NOMO-1 treated with DMSO at 0.1 percent for 48 hours (cell line): ENCODE measurements at regions not wholly inside any gene's neighbourhood (a gene's known extent, or its start where the extent isn't known, plus 50 kb on each side); places are given as distances from the start of the nearest gene placed in this dataset.
"Not testable (repeated sequence)": the region's sequence is repeated elsewhere in the genome, so short reads cannot be mapped to it uniquely, and the experiment has no call there.

Source experiments
- DNase-seq: peaks from one replicate; lab custom pipeline; 2025; ENCODE audit not compliant: unreplicated experiment; lab: John Stamatoyannopoulos, UW

DNA sequence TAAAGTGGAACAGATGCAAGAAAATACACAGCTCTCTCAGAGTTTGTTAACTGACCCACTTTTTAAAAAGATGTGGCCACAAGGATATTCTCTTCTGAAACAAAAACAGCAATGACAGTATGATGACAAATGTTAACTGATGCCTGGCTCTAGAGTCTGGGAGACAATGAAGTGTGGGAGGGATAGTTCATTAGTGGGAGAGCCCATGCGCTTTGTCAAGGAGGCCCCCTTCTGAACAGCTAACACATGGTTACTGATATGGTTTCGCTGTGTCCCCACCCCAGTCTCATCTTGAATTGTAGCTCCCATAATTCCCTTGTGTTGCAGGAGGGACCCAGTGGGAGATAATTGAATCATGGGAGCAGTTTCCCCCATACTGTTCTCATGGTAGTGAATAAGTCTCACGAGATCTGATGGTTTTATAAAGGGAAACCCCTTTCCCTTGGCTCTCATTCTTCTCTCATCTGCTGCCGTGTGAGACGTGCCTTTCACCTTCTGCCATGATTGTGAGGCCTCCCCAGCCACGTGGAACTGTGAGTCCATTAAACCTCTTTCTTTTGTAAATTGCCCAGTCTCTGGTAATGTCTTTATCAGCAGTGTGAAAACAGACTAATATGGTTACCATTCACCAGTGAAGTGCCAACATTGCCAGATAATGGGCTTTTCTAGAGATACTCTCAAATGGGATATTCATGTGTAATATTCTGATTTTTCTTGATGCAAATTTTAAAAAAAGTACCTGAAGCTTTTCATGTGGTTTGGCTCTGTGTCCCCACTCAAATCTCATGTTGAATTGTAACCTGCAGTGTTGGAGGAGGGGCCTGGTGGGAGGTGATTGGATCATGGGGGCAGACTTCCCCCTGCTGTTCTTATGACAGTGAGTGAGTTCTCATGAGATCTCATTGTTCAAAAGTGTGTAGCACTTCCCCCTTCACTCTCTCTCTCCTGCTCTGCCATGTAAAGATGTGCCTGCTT lies 435.8 kb downstream of the SHISA9 start:
- DNase-seq, result not testable (repeated sequence)

DNA sequence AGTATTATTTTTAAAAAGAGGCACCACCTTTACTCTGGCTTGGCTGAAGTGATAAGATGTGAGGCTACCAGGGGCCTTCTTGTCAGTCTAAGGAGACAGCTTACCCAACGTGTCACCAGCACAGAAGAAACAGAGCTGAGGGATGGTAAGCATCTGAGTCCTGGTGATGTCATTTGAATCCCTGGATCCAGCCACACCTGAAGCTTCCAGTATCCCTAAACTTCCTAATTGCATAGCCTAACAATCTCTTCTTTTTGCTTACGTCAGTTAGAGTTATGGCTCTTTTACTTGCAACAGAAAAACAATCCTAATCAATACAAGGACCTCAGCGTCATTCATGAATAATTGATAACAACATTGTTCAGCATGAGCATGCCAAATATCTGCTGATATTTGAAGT lies 436.6 kb downstream of the SHISA9 start:
- no peak for DNase-seq

DNA sequence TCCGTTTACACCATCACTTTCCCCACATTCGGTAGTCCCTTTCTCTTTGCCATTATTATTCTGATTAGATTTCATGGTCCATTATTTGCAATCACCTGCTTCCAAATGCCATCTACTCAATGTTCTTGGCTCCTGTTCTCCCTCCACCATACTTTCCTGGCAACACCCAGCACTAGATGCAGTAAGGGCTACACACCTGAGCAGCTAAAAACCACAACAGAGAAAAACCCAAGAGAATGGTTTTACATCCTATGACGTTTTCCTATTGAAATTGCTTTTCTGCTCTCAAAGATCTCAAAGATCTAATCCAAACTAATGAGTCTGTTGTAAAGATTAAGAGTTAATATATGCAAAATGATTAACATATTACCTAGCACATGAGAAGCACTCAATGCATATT lies 441.3 kb downstream of the SHISA9 start:
- DNase-seq, result no peak

DNA sequence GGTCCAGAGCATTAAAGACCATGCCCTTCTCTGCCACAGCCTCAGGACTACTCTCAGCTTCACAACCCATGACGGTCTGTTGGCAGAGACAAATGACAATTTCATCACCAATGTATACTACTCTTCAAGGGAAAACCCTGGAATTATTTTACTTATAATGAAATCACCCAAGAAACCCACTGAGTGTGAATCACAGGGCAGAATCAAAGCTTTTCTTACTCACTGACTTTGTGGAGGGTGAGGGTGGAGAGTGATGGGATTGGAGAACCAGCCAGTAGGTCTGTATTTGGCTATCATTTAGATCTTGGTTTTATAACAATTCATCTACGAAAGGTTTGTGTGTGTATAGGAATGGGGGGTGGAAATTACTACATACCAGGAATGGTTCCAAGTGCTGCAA lies 442.6 kb downstream of the SHISA9 start:
- no peak for DNase-seq

DNA sequence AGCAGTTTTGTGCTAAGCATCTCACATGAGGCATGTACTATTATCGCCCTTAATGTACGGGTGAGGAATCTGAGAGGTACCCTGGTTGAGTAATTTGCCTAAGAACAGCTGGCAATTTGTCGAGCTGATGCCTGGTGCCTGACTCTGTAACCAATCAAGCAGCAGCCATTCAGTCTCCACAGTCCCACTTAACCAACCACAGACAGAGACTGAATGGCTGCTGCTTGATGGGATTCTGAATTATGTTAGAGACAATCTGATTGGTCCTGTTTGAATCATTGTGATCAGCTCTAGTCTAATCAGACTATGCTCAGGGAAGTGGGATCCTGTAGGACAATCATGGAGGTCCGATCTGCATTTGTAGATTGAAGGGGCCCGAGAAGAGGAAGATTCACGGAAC lies 447.0 kb downstream of the SHISA9 start:
- DNase-seq, result no peak

DNA sequence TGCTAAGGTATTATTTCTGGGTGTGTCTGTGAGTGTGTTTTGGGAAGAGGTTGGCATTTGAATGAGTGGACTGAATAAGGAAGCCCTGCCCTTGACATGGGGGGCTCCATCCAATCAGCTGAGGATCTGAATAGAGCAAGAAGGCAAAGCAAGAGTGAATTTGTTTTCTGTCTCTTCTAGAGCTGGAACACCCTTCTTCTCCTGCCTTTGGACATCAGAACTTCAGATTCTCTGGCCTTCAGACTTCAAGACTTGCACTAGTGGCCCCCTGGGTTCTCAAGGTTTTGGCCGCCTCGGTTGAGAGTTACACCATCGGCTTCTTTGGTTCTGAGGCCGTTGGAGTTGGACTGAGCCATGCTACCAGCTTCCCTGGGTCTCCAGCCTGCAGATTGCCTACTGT lies 448.6 kb downstream of the SHISA9 start:
- DNase-seq, result no peak

DNA sequence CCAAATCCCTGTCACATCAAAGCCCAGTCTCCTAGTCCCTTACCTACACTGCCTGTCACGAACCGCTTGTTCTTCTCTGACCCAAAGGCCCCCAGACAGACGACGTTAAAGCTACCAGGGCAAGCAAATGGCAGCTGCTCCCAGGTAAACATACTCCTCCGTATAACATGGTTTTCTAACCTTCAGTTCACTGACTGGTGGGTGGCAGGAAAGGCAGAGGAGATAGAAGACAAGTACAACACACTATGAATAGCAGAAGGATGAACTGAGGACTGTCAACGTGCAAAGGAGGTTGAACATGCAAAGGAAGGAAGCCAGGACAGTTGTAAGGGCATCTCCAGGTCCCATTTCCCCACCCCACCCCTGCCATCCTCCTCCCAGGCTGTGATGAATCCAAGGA lies 449.8 kb downstream of the SHISA9 start:
- DNase-seq, result no peak

DNA sequence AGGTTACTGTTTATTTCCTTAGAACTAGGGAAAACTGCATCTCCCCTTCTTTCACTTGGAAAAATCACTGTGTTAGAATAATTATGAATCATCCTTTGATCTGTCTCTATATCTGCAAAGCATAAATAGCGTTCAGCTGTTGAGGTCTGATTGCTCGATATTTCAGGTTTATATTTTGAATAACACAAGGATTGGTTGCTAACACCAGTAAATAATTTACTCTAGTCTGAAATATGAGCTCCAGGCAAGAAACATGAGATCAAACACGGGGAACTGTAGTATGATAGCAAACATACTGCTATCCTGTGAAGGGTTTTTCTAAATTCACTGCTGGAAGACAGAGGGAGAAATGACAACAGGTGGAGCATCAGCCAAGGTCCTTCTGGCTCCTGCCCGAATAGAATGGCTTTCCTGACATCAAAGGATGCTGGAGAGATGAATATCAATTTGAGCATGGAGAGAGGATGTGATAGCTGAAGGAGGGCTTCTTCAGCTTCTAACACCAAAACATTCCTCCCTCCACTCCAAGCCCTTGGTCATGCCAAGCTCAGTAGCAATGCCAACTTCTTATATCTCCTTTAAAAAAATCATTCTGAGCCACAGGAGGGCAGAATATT lies 450.3 kb downstream of the SHISA9 start:
- no peak for DNase-seq

DNA sequence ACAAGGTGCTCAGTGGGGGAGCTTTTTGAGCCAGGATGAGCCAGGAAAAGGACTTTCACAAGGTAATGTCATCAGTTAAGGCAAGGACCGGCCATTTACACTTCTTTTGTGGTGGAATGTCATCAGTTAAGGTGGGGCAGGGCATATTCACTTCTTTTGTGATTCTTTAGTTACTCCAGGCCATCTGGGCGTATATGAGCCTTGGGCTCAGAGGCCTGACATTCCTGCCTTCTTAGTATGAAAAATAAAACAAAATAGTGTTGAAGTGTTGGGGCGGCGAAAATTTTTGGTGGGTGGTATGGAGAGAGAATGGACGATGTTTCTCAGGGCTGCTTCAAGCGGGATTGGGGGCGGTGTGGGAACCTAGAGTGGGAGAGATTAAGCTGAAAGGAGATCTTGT lies 451.4 kb downstream of the SHISA9 start:
- DNase-seq, result not testable (repeated sequence)

DNA sequence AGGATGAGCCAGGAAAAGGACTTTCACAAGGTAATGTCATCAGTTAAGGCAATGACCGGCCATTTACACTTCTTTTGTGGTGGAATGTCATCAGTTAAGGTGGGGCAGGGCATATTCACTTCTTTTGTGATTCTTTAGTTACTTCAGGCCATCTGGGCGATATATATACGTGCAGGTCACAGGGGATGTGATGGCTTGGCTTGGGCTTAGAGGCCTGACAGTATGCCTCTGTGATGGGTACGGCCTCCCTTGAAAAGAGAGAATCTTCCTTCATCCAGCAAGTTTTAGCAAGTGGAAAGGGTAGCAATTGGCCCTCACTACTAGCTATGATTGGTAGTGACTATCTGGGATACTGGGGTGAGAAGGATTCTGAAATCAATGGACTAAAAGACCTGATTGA lies 456.4 kb downstream of the SHISA9 start:
- DNase-seq, result not testable (repeated sequence)

DNA sequence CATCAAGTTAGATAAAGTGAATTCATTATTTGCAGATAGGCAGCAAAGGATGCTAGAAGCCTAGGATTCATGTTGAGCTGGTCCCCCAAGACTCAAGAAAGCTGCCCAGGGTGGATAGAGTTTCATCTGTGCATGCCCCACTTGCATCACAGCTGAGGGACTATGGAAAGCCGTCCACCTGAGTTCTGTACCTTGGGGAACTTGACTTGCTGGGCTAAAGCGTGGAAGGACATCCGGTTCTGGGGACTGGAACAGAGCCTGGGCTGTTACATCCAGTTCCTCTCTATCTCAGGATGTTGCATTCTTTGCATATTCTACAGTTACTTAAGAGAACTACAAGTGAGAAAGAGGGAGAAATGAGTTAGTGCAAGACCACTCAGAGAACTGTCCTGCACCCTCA lies 458.4 kb downstream of the SHISA9 start:
- DNase-seq, result no peak

DNA sequence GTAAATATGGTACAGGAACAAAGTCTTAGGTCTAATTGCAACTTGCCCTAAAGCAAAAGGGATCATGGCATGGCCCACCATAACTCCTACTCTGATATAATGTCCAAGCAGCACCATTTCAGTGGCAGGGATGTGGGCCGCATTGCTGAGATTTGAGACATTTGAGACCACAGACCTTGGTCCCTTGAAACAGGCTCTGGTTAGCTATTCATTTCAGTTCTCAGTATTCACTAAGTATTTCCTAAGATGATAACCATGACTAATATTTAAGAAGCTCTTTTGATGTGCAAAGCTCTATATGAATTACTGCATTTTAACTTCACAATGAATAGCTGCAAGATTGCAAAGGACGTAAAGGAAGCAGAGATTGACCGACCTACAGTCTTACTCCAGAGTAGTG lies 471.0 kb downstream of the SHISA9 start:
- DNase-seq, result no peak

DNA sequence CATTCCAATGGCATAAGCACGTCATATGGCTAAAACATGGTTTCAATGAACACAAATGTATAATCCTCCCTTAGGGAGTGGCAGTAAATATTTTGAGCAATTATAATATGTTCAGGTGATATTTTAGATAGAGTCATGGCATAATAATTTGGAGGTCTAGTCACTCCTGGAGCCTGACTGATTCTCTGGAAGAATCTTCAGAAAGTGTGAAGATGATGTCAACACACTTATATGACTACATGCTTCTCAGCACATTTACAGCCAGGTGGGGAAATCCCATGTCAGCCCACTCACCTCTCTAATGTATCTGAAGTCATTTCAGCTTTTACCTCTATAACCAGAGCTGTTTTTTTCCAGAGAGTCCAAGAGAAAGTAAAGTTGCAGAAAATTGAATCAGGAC lies 474.8 kb downstream of the SHISA9 start:
- DNase-seq, result no peak

DNA sequence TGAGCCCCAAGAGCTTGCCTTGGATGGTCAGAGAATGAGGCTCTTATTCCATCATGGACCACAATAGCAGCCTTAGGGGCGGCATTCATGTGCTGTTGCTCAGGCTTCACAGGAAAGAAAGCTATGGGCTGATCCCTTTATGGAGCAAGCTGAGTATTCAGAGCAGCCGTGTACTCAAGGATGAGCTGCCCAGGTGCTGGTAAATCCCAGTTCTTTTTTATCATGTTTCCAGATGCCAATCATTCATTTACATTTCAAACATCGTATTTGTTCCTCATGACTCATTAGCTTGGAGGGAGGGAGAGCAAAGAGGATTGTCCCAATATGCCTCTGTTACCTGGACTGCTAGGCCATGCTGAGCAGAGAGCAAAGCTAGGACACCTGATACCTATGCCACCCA lies 475.7 kb downstream of the SHISA9 start:
- DNase-seq, result no peak

DNA sequence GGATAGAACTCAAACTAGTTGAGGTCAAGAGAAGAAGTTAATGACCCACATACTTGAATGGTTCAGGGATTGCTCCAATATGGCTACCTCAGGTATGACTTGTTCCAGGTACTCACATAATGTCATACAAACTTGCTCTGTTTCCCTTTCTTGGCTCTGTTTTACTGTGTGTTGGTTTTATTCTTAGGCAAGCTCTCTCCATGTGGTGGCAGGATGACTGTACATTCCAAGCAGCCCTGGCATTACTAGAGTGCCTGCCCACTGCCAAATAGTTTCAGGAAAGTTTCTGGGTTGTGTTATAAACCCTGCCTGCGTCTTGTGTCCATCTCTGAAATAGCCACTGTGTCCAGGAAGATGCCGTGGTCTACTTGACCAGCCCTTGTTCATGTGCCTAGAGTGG lies 476.8 kb downstream of the SHISA9 start:
- DNase-seq, result no peak

DNA sequence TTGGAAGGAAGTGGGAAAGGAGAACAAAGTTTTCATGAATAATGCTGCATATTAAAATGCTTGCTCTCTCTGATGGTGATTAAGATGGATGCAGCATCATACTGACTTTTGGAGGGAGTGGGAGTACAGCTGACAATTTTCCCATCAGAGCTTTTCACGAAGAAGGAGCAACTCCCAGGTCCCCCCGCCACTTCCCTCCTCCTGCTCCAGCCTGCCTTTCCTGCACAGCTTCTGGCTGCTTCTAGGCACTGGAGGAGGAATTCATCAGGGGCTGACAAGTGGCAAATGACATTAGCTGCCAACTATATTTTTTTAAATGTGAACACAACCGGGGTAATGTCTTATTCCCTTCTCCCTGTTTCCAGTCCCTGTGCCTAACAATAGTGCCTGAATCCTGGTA lies 477.9 kb downstream of the SHISA9 start:
- DNase-seq, result no peak

DNA sequence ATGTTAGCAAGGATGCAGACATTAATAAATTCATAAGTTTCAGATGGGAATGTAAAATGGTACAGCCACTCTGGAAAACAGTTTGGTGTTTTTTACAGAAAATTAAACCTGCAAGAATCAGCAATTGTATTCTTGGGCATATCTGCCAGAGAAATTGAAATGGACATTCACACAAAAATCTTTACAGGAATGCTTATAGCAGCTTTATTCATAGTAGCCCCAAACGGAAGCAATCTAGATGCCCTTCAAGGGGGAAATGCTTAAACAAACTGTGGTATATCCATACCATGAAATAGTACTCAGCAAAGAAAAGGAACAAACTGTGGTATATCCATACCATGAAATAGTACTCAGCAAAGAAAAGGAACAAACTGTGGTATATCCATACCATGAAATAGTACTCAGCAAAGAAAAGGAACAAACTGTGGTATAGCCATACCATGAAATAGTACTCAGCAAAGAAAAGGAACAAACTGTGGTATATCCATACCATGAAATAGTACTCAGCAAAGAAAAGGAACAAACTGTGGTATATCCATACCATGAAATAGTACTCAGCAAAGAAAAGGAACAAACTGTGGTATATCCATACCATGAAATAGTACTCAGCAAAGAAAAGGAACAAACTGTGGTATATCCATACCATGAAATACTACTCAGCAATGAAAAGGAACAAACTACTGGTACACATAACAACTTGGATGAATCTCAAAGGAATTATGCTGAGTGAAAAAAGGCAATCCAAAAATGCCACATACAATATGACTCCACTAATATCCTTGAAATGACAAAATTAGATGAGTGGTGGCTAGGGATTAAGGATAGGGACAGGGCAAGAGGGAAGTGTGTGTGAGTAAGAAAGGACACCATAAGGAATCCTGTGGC lies 484.0 kb downstream of the SHISA9 start:
- not testable (repeated sequence) for DNase-seq

DNA sequence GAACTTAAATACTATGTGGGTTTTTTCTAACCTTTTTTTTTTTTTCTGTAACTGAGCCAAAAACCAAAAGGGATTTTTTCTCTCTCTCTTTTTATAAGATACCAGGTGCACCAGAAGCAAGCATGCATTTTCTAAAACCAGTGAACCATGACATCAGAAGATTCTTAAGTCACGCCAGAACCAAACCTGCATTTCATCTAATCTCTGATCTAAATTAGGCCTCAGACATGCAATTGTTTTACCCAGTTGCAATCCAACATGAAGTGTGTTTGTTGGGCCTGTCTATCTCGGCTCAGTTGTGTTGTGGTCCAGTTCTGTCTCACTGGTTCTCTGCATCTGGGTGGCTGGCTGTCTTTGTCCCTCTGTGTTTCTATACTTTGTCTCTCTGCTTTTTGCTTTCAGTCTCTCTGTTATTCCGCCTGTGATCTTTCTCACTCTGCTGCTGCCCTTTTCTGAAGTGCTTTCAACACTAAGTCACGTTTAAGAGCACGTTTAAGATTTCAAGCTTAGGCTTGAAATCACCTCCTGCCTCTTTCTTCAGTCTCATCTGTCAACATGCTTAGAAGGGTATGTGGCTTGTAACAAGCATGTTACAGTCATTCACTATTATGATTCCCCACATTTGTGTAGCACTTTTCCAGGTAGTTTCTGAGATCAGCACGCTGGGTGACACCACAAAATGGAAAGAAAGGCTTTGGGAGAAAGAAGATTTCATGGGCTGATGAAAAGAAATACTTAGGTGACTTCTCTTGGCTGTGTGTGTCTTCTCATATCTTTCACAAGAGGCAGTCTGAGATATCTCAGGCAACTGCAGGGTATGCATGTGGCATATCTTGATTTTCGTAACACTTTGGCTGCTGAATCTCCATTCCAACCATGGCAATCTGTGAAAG lies 488.9 kb downstream of the SHISA9 start:
- DNase-seq, result no peak

DNA sequence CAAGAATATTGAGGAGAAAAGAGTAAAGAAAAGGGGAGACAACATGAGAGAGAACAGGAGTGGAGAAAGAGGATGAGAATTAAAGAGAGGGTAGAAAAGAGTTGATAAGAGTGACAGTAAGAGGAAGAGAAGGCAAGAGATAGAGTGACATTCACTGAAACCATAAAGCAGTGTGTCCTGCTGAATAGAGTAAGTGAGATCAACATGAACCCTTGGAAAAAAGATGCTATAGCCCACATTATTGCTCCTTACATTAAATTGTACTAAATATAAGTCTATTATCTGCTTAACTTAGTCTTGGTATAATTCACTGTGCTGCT lies 489.5 kb downstream of the SHISA9 start:
- no peak for DNase-seq

DNA sequence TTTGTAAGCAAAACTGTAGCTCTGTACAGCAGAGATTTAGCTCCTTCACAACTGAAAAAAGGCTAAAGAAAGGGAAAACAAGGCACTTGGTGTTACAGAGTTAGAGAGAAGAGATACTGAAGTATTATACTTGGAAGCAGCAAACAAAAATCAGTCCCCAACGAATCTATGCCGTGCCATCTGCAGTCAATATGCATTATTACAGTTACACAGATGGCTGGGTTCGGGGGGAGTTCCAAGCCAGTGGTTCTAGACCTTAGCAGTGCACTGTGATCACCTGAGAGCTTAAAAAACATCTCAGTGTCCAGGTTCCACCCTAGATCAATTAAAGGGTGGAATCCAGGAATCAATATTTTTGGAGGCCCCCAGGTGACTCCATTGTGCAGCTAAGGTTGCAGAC lies 489.9 kb downstream of the SHISA9 start:
- no peak for DNase-seq

DNA sequence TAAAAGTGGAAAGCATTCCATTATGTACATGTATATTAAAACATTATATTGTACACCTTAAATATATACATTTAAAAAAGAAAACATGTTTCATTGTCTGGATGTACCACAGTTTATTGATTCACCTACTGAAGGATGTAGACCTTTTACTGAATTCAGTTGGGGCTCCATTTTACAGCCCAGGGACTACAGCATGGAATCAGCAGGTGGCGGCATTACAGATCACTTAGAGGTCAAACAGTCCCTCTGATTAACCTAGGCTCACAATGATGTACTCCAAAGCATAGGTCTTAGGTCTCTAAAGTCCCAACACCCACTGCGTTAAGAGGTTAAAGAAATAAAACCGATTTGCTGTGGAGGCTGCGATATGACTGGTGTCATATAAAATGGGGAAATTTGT lies 490.9 kb downstream of the SHISA9 start:
- DNase-seq, result no peak
